ENCODE measurements at regions not wholly inside any gene's neighbourhood (a gene's known extent, or its start where the extent isn't known, plus 50 kb on each side); places are given as distances from the start of the nearest gene placed in this dataset.

DNA sequence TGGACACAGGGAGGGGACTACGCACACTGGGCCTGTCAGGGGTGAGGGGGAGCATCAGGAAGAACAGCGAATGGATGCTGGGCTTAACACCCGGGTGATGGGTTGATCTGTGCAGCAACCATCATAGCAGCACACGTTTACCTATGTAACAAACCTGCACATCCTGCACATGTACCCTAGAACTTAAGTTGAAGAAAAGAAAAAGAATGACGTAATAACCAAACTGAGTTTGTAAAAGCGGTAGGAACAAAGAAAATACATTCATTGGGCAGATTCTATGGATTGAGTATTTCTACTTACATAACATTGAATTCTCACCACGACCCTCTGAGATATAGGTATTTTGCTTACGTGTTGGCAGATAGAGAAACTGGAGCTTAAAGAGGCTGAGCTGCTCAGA, 468.4 kb downstream of the TTLL7 start:
- BruUV-seq (replicated peaks), result no TSS peak
- DNase-seq, result no peak
- Histone ChIP-seq H2BK5ac (ENCODE audit: low read depth, low read length, poor library complexity, severe bottlenecking) (no peak overlapping the region), H3K9me3 (ENCODE audit: control insufficient read depth, insufficient read depth, low read length) (peaks cover 2% of the 10 kb centered on the region; the same call in 1 of the 2 replicates), H2BK120ac (ENCODE audit: low read depth, low read length) (no peak overlapping the region), H3K9me1 (ENCODE audit: insufficient read depth, low read length) (no peaks in the 10 kb centered on the region), H3K56ac (ENCODE audit: extremely low read depth, insufficient read depth, low read length) (no peak overlapping the region), H3K79me1 (ENCODE audit: low read depth in 1 of 2, low read length in 2 of 2) (no peaks in the 10 kb centered on the region), H4K8ac (ENCODE audit: low read depth in 2 of 2, low read length in 2 of 2) (no peak overlapping the region), H2AK5ac (ENCODE audit: low read depth, low read length) (no peak overlapping the region), H3K4me3 (ENCODE audit: insufficient read depth, low read depth, low read length) (no peak overlapping the region), H3K4me1 (ENCODE audit: control insufficient read depth, insufficient read depth, low read length) (no peaks in the 10 kb centered on the region), H3K36me3 (ENCODE audit: control insufficient read depth, insufficient read depth, low read length) (no peaks in the 10 kb centered on the region), H2AFZ (replicated peaks; ENCODE audit: low read length, poor library complexity) (no peak overlapping the region), H2BK15ac (ENCODE audit: low read depth, low read length) (no peak overlapping the region), H3K4ac (ENCODE audit: low read depth, low read length) (no peak overlapping the region), H3K27ac (ENCODE audit: insufficient read depth, low read length) (no peak overlapping the region), H4K91ac (ENCODE audit: insufficient read depth, low read depth, low read length) (no peak overlapping the region), H3K27me3 (ENCODE audit: control insufficient read depth, insufficient read depth, low read length) (no peaks in the 10 kb centered on the region), H4K5ac (ENCODE audit: low read depth, low read length) (no peak overlapping the region), H2BK20ac (ENCODE audit: low read depth, low read length) (no peak overlapping the region), H4K20me1 (ENCODE audit: insufficient read depth, low read length) (no peaks in the 10 kb centered on the region), H3K14ac (replicated peaks; ENCODE audit: low read depth, low read length) (no peak overlapping the region), H2AK9ac (replicated peaks; ENCODE audit: low read depth, low read length, poor library complexity) (no peak overlapping the region), H3K4me2 (ENCODE audit: low read depth, low read length) (no peak overlapping the region), H3K23ac (ENCODE audit: low read depth, low read length) (no peak overlapping the region), H3K9ac (ENCODE audit: low read depth, low read length) (no peak overlapping the region), H3K18ac (ENCODE audit: low read depth, low read length) (no peak overlapping the region)
- intact Hi-C loops (cut with micrococcal nuclease), result no loop called here
- POLR2A ChIA-PET (ENCODE audit: unreplicated experiment), result no interaction called here
- CTCF ChIA-PET, result no interaction called here
- in situ Hi-C loops (cut with MboI; ENCODE audit: low sequenced_read_pairs), result no loop called here
- TF ChIP-seq POLR2A (IDR thresholded peaks at IDR 0.05; ENCODE audit: low read depth, low read length) (no peak), FOS (IDR thresholded peaks at IDR 0.05; ENCODE audit: low read depth, low read length) (no peak), CHD1 (IDR thresholded peaks at IDR 0.05; ENCODE audit: low read depth, low read length) (no peak), CEBPB (IDR thresholded peaks at IDR 0.05; ENCODE audit: low read depth, low read length) (no peak), SMC3 (IDR thresholded peaks at IDR 0.05; ENCODE audit: low read depth, low read length) (no peak), RAD21 (IDR thresholded peaks at IDR 0.05; ENCODE audit: low read length) (no peak), RFX5 (IDR thresholded peaks at IDR 0.05; ENCODE audit: low read depth, low read length) (no peak), RCOR1 (IDR thresholded peaks at IDR 0.05; ENCODE audit: insufficient replicate concordance, low read length) (no peak)
- TF ChIP-seq, protein P1, sequence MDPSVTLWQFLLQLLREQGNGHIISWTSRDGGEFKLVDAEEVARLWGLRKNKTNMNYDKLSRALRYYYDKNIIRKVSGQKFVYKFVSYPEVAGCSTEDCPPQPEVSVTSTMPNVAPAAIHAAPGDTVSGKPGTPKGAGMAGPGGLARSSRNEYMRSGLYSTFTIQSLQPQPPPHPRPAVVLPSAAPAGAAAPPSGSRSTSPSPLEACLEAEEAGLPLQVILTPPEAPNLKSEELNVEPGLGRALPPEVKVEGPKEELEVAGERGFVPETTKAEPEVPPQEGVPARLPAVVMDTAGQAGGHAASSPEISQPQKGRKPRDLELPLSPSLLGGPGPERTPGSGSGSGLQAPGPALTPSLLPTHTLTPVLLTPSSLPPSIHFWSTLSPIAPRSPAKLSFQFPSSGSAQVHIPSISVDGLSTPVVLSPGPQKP (IDR thresholded peaks at IDR 0.05; ENCODE audit: borderline replicate concordance, low read depth, low read length), result no peak
- TF ChIP-seq, protein P2, sequence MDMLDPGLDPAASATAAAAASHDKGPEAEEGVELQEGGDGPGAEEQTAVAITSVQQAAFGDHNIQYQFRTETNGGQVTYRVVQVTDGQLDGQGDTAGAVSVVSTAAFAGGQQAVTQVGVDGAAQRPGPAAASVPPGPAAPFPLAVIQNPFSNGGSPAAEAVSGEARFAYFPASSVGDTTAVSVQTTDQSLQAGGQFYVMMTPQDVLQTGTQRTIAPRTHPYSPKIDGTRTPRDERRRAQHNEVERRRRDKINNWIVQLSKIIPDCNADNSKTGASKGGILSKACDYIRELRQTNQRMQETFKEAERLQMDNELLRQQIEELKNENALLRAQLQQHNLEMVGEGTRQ (IDR thresholded peaks at IDR 0.05; ENCODE audit: low read depth, low read length), result no peak
- dilution Hi-C loops (cut with HindIII; ENCODE audit: low sequenced_read_pairs, unreplicated experiment), result no loop called here
- no CpG with 5 or more reads among the region's 8 CpGs for WGBS, 2 experiments (ENCODE audit: extremely low coverage in 2 of 2, insufficient read length in 1 of 2)
- no peak for ATAC-seq (ENCODE audit: low read depth)
